ENCODE measurements at regions not wholly inside any gene's neighbourhood (a gene's known extent, or its start where the extent isn't known, plus 50 kb on each side); places are given as distances from the start of the nearest gene placed in this dataset.

DNA sequence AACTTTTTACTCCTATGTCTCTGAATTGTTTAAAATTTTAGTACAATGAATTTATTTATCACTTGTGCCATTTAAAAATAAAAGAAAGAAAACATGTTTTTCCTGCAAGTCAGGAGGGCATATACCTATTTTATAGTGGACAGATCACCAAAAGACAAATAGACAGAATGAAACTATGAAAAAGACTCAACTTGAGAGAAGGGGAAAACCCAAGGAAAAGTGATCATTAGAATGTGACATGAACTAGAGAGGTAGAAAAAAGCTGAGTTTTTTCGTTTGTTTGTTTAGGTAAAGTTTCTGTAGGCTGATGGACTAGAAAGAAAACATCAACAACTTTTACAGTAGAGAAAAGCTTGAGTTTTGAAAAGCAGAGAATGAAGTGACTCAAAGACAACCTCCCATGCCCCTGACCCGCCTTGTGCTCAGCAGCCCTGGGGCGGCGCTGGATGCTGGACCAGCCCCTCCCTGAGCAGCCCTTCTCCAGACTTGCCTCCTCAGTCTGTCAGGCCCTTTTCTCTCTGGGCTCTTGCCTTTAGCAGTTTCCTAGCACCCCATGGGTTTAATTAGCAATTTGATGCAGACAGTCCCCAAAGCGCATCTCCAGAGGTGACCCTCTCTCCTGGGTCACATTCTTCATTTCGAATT, 95.1 kb upstream of the ARID2 start:
- DNase-seq = no peak

DNA sequence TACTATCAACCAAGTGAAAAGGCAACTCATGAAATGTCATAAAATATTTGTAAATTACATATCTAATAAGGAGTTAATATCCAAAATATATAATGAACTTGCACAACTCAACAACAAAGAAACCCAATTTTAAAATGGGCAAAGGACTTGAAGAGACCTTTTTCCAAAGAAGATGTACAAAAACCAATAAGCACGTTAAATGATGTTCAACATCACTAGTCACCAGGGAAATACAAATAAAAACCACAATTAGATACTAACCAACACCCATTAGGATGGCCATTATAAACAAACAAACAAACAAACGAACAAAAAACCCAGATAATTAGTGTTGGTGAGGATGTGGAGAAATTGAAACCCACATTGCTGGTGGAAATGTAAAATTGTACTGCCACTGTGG, 92.3 kb upstream of the ARID2 start:
- DNase-seq = no peak

DNA sequence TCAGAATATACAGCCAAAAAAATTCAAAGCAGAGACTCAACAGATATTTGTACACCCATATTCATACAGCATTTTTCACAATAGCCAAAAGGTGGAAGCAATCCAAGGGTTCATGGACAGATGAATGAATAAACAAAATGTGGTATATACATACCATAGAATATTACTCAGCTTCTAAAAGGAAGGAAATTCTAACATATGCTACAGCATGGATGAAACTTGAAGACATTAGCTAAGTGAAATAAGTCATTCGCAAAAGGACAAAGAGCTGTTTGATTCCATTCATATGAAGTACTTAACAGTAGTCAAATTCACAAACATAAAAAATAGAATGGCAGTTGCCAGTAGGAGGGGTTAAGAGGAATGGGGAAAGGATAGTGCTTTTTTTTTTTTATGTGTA, 91.8 kb upstream of the ARID2 start:
- DNase-seq = no peak

DNA sequence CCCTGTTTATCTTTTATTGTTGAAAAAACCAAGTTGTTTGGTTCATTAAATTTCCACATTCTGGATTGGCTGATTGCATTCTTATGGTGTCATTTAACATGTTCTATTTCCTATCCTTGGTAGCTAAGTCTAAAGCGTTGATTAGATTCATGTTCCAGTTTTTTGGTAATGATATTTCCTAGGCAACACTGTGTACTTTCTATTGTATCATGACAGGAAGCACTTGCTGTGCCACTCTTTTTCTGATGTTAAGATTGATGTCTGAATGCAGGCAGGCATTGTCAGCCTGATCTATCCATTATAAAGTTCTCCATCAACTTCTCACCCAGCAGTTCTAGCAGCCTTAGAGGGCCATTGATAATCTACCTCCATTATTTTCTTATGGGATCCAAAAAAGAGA, 91.1 kb upstream of the ARID2 start:
- no peak for DNase-seq

DNA sequence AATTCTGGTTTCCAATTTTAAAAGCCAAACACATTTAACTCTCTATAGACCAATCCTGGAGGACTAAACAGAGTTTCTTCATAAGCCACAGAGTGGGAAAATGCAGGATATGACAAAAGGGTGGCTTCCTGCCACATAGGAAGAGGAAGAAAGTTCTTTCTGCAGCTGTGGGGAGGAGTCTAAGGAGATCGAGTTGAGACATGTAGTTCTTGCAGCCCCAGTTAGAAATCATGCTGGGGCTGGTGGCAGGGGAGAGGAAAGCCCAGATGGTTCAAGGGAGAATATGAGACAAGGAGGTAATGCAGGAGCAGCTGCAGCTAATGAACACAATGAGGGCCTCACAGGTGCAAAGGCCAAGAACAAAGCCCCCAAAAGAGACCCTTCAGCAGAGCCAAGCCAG, 85.0 kb upstream of the ARID2 start:
- no peak for DNase-seq

DNA sequence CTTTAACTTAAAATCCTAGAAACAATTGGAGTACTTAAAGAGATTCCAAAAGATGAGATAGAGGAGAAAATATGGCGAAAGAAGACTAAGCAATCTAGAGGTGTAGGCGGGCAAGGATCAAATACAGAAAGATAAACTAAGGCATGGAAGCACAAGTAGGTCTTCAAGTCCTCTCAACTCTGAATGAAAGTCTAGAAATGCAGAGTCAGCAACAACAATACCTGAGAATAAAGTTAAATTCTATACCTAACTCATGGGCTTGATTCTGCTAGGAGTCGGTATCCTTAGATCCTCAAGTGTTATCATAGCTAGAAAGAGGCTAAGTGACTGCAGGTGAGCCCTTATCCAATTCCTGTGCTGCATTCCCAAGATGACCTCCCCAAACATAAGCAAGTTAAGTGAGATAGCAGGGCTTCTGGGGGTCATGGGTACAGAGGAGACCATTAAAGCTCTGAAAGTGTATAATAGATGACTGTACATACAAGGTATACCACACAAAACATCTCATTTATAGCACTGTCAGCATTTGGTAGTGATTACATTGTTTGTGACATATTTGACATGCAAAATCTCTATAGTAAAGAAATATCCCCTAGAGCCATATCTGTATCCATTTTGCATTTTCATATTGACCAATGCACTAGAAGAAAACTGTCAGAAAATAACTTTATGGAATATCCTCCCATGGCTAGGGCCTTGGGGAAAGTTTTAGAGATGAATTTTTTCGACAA, 82.5 kb upstream of the ARID2 start:
- no peak for DNase-seq

DNA sequence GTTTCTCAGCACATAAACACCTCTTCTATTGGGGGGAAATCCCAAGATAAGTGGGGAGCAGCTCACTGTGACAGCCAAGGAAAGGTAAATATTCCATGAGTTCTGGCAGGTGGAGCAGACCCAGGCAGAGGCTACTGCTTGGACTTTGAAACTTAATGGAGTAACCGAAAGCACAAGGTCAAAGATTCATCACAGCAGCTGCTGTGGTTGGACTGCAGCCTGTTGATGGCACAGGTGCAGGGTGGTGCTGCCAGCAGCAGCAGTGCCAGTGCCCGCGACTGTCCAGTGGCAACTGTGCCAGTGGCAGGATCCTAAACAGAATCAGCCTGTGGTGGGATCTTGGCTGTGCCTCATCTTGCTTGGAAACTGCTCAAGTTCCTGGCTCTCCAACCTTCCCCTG, 81.4 kb upstream of the ARID2 start:
- DNase-seq = no peak

DNA sequence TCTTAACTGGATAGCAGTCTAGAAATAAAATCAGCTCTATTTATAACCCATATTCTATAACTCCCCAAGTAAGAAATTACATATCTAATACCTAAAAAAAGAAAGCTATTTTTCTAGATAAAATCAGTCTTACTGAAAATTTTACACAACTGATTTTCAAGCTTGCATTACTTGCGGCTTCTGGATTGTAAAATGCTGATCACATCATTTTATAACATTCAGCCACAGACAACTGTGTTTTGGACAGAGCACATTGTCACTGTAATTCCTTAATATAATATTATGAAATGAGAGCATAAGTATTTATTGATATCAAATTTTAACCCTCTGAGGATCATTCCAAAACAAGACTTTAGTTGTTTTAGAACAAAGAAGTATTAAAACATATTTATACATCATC, 78.5 kb upstream of the ARID2 start:
- no peak for DNase-seq

DNA sequence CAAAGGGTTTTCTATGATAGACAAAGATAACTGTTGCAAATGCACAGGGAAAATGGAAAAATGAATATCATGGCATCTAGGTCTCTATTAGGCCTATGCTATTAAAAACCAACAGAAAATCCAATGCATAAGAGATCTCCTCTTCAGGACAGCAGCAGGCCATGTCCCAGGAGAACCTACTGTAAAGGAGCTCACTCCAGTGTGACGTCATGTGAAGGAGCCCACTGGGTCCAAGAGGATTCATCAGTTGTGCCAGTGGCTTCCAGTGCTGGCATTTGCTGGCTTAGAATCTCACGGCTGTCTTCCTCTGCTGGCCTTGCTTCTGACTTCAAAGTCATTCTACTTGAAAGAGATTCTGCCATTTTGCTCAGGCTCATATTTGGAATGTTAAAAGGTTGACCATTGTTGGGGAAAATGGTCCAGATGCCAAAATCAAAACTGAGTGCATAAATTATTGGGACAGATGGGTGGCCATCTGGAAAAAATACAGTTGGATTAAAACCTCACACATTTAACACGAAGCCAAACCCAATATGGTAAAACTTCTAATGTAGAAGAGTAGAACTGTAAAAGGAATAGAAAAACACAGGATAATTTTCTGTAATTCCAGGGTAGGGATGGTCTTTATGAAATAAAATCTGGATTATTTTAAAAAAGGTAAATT, 75.4 kb upstream of the ARID2 start:
- DNase-seq = no peak

DNA sequence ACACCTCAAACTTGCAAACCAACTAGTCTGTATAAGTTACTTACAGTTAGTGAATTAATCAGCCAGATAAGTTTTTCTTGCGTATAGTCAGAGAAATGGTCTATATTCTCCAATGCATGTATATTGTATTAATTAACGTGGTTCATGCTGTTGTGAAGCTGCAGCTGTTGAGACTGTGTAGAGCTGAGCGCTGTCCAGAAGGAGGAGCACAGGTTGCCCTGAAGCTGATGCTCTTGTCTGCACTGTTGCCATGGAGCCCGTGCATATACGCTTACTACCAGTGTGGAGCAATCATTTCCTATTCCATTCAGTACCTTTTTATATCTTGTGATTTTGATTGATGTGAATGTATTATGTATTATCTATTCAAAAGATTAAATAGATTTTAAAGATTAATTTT, 74.3 kb upstream of the ARID2 start:
- peak; percentile 19 to 71 (median 54) for DNase-seq

DNA sequence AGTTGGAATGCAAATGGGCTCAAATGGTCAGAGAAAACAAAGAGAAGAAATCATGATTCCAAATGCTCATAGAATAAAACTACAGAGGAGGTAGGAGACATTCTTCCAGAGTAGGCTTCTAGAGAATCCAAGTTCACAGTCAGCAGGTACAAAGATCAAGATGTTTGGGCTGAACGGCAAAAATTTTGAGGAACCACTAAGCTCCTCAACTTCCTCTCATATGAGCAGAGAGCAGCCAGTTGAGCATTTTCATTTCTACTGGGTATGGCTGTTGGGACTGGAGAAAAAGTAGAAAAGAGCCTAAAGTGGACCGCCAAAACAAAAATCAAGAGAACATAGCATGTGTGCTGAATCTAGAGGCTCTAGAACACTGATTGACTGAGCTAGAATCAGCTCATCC, 73.8 kb upstream of the ARID2 start:
- DNase-seq = no peak

DNA sequence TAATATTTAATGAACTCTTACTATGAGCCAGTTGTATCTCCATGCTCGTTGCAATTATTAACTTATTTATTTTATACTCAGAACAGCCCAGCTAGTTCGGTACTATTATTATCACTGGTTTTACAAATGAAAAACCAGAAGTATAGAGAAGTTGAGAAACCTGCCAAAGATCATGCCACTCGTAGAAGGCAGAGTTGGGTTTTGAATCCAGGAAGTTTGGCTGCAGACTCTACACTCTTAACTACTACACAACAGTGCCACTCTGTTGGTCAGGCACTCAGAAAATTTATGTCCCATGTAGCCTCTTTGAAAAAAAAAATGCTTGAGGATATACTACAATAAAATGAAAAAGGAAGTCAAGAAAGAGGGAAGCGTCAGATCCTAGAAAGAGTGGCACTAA, 71.5 kb upstream of the ARID2 start:
- DNase-seq = no peak

DNA sequence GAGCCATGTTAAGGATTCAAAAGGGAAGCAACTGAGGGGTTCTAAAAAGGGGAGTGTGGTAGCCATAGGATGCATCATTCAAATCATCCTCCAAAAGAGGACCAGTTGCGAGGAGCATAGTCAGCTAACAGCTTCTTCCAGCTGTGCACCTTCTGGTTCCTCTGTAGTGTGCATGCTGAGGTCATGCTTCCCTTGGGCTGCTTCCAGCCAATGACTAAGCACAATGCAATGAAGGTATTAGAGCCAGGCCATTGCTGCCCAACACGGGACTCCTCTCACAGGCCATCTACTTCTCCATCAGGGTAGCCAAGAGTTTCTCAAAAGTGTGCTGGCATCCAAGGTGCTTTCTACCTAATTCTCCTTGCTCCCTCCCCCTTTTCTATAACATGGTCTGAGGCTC, 69.2 kb upstream of the ARID2 start:
- DNase-seq = no peak

DNA sequence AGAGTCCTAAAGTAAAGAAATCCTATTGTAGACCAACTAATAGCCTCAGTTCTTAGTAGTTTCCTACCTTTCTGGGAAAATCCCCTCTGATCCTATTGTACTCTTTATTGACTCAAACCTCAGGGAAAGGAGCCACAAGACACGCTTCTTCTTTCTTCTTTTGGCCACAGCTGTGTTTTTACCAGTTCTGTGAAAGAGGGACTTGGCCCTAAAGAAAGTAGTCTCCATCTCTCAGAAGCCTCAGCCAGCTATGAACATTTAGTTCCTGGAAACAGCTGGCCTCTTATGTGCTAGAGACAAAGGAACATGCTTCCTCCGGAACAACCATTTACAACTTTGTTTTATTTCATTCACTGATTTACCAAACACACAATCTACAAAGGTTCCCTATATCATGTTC, 66.1 kb upstream of the ARID2 start:
- no peak for DNase-seq

DNA sequence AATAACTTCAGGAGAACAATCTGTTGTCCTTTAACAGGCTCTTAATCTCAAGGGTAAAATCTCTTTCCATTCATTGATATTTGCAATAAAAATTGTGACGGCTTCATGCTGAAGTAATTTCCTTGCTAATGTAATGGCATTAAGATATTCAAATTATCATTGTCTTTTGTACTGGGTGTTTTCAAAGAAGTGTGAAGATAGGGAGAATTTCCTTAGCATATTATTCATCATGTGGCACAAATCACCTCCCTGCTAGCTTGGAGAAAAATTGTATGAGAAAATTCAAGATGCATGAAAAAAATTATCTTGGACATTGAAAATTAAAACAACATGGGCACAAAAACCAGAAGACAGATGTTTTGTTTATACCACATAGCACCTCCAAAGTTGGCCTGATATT, 63.6 kb upstream of the ARID2 start:
- DNase-seq = no peak

DNA sequence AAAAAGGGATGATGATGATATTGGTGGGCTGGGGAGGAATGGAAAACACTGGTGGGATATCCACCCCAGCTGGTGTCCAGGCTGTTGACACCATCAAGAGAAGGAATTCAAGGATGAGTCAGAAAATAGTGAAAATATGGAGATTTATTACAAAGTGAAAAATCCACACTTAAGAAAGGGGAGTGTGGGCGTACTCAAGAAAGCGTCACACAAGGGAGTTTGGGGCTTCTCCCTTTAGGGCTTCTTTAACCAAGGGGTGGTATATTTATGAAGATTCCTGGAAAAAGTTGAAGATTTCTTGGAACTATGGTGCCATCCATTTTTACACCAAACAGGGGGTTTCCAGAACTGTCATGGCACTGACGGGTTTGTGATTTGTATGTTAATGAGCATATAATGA, 63.1 kb upstream of the ARID2 start:
- DNase-seq = no peak

DNA sequence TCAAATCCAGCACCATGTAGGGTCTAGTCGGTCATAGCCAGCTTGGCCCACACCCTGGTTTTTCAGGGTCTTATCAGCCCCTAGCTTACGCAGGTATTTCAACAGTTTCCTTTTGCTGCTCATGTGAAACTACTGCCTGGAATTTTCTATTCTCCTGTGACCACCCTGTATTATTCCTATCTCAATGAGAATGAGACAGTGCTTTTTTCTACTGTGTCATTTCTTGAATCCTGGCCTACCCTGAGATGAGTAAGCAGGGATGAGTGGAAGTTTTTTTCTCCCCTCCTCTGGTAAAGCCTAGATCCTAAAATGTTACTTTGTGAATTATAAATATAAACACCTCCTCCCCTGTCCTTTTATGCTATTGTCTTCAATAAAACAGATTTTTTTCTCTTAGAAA, 62.7 kb upstream of the ARID2 start:
- DNase-seq = no peak

DNA sequence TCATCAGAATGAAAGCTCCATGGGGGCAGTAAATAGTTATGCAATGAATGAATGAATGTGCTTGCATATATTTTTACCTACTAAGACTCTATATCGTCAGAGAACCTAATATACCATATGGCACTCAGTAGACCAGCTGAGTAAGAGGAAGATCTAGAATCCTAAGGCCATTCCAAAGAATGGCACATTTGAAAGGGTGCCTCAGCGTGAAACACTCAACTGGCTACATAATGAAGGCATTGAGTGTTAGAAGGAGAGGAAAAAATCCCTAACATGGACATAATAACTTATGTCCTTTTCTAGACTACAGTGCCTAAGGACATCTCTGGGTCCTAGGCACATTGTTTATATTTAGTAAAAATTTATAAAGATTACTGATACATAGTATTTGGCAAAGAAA, 61.7 kb upstream of the ARID2 start:
- no peak for DNase-seq

DNA sequence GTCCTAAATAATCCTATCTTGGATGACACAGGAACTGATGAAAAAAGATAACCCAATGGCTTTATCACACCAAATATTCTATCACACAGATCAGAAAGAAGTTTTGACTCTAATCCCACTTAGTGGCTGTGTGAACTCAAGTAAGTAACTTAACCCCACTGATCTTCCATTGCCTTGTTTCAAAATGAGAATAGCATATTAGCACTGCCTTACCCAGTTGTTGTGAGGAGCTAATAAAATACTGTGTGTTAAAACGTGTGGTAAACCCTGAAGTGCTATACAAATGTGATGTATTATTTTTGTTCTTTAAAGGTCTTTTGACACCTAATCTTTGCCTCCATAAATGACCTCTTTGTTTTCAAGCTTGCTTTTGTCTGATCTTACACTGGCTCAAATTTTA, 60.9 kb upstream of the ARID2 start:
- peak in 1 of 6 experiments; percentile 32 for DNase-seq

DNA sequence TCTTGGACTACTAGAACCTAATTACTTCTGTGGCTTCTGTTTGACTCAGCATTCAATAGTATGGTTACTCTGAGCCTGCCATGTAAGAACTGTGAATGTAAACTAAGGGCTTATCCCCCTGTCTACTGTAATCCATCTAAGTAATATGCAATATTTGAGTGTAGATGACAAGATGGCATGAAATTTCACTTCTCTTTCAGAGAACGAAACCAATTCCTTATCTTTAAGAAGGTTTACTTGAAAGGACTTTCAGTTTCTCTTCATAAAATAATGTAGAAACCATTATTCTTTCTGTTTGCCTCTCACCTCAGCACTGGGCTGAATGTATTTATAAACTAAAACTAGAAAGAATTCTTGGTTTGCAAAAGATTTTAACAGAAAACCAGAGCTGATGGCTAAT, 60.4 kb upstream of the ARID2 start:
- DNase-seq = peak in 3 of 6 experiments; percentile 22 to 48 (median 37)

DNA sequence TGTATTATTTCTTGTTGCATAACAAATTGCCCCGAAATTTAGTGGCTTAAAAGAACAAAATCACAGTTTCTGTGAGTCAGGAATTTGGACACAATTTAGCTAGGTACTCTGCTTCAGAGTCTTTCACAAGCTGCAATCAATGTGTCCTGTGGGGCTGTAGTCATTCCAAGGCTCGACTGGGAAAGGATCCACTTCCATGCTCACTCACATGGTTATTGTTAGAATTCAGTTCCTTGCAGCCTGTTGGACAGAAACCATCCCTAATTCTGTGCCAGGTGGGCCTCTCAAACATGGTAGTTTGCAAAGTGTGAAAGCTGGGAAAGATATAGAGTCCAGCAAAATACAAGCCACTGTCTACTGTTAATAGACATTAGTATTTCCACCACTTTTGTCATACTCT, 59.7 kb upstream of the ARID2 start:
- DNase-seq = no peak

DNA sequence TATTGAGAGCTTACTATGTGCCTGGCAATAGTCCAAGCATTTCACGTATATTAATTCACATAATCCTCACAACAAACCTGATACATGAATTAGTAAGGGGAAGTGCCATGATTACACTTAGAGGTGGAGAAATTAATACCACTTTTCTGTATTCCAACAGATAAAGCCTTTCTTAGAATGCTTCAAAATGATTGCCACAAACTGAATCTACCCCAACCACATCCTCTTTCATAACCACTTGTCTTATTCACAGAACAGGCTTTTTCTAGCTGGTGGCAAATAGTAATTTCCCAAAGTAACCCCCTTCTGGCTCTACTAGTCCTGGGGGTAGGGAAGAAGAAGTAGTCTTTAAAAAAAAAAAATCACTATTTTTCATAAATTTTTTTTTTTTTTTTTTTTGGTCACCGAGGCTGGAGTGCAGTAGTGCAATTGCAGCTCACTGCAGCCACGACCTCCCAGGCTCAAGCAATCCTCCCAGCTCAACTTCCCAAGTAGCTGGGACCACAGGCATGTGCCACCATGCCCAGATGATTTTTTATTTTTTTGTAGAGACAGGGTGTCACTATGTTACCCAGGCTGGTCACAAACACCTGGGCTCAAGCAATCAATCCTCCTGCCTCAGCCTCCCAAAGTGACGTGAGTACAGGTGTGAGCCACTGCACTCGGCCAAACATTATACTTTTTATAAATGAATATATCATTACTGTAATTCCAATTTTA, 59.0 kb upstream of the ARID2 start:
- DNase-seq = peak in 3 of 6 experiments; percentile 42 to 45 (median 45)

DNA sequence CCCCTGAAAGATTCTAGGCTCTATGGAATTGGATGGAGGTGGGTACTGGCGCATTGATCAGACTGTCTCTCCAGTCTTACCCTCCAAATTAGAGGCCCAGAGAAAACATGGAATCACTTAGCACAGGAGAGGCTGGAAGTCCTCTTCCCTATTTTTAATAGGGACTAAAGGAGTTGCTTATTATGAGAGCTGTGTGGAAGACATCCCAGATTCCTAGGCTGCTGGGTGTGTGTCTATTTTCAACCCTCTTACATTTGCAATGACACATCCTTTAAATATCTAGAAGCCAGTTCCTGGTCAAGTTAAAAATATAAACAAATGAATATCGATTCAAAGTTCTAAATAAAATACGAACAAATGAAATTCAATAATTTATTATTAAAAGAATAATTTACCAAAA, 58.3 kb upstream of the ARID2 start:
- DNase-seq = no peak
